Ovary (tissue), 7 donors: ENCODE measurements at regions not wholly inside any gene's neighbourhood (a gene's known extent, or its start where the extent isn't known, plus 50 kb on each side); places are given as distances from the start of the nearest gene placed in this dataset. TPM values are rescaled to one million over a fixed set of nuclear protein-coding genes. Genes with fewer than 3 reads are reported as not detected.

Source experiments
- DNase-seq, 5 donors: peaks; one replicate each; pipeline ENCODE4 v3.0.0-alpha.2; 2019 to 2020
- H3K27ac ChIP-seq, 2 donors: fragments of 200-600 bp; one replicate each; pipeline versions ENCODE4 v1.5.1 to v1.8.0; 2019 to 2022
- H3K27me3 ChIP-seq: fragments of 200-600 bp; one replicate; pipeline ENCODE4 v1.8.0; 2022
- H3K36me3 ChIP-seq: fragments of 200-600 bp; sonication (generic); one replicate; pipeline ENCODE4 v1.5.1; 2019
- H3K4me1 ChIP-seq: one replicate; pipeline ENCODE4 v1.8.1; 2013; ENCODE audit warnings: mild to moderate bottlenecking, moderate library complexity; ENCODE audit not compliant: insufficient read depth
- H3K4me3 ChIP-seq: fragments of 200-600 bp; sonication (generic); one replicate; pipeline ENCODE4 v1.5.1; 2017
- H3K9me3 ChIP-seq, 2 donors: fragments of 200-600 bp in 1 of 2; sonication (generic) in 1 of 2; one replicate each; pipeline versions ENCODE4 v1.5.1 to v1.8.1; 2013 to 2019; ENCODE audit warnings: mild to moderate bottlenecking in 1 of 2, moderate library complexity in 1 of 2
- EP300 ChIP-seq: sonication (generic); formaldehyde crosslinking; IDR thresholded peaks from one replicate; pipeline ENCODE4 v1.6.1; 2017; ENCODE audit warnings: antibody characterized with exemption
- POLR2A ChIP-seq: fragments of 450-650 bp; IDR thresholded peaks from one replicate; pipeline ENCODE4 v1.6.1; 2017; ENCODE audit warnings: antibody characterized with exemption, mild to moderate bottlenecking, moderate library complexity
- WGBS, 3 donors: extraction: QIAGEN DNeasy Blood & Tissue Kit in 1 of 3; methylation state at CpG; one replicate each; pipeline versions ENCODE4 v1.1.5 to v1.1.7; 2013 to 2017; 5-methylcytosine and 5-hydroxymethylcytosine counted together
- intact Hi-C, 4 donors: fragments of 100-400 bp; cut with DNase I; formaldehyde crosslinking; loops; one replicate each; pipeline versions ENCODE4 v1.11.0 to v1.15.1; 2022 to 2023
- small RNA-seq: library from RNA; depleted of rRNA; stranded (forward); fragments of <200 nt; gene quantifications from one replicate; pipeline ENCODE3, GENCODE V24; 2016
- TF ChIP-seq, protein P1 (sequence below), 3 donors: fragments of 450-650 bp in 2 of 3; fragments of 200-600 bp in 1 of 3; IDR thresholded peaks; one replicate each; pipeline versions ENCODE4 v1.5.1 to v1.8.0; 2016 to 2022; ENCODE audit warnings: antibody characterized with exemption in 3 of 3, mild to moderate bottlenecking in 1 of 3
- donor health status: DM: no; HTN: no; CAD: no; lungs with moderate emphysema.
- donor health status: DM: no; HTN: no; CAD: no.
- donor health status: Bipolar disorder and iron deficiency.
- donor health status: DM: no; HTN: no; CAD: no.
- donor health status: DM: yes; HTN: yes; CAD: no.

- WGBS, 3 donors: 46 to 60% (median 46%) methylated on average over 4 of the region's 4 CpGs
- DNase-seq: no peak
- intact Hi-C loops: loop anchor here in 3 of 4 donors (5.0 kb wide), 2 partner anchors 291 to 296 kb away; no protein-coding TSS in a partner anchor
These were observed 50.0 kb upstream of the PAPOLG start for GRCh38 chr2:60706021-60706420.

More at GRCh38 chr2:60706021-60706420, 50.0 kb upstream of the PAPOLG start:
- Histone ChIP-seq H3K4me3 (no peak overlapping the region), H3K4me1 (no peaks in the 10 kb centered on the region), H3K9me3 (no peaks in the 10 kb centered on the region), H3K36me3 (no peaks in the 10 kb centered on the region), H3K27me3 (no peaks in the 10 kb centered on the region), H3K27ac (no peak overlapping the region)
- TF ChIP-seq EP300: no peak
- TF ChIP-seq, protein P1, sequence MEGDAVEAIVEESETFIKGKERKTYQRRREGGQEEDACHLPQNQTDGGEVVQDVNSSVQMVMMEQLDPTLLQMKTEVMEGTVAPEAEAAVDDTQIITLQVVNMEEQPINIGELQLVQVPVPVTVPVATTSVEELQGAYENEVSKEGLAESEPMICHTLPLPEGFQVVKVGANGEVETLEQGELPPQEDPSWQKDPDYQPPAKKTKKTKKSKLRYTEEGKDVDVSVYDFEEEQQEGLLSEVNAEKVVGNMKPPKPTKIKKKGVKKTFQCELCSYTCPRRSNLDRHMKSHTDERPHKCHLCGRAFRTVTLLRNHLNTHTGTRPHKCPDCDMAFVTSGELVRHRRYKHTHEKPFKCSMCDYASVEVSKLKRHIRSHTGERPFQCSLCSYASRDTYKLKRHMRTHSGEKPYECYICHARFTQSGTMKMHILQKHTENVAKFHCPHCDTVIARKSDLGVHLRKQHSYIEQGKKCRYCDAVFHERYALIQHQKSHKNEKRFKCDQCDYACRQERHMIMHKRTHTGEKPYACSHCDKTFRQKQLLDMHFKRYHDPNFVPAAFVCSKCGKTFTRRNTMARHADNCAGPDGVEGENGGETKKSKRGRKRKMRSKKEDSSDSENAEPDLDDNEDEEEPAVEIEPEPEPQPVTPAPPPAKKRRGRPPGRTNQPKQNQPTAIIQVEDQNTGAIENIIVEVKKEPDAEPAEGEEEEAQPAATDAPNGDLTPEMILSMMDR (IDR thresholded peaks at IDR 0.05): no peak
- TF ChIP-seq POLR2A: no peak

Small RNA genes lying in the stretch of these regions (small RNA-seq; reads per million reads assigned to genes)
- gene RN7SL361P: not detected
